Activated gamma-delta T cell (primary cell): ENCODE measurements at regions not wholly inside any gene's neighbourhood (a gene's known extent, or its start where the extent isn't known, plus 50 kb on each side); places are given as distances from the start of the nearest gene placed in this dataset.
A peak's percentile ranks its signal among the peaks of the same experiment; 100 is the strongest.

ENCODE experiments used
- DNase-seq: peaks from one replicate; lab custom pipeline; 2025; lab: John Stamatoyannopoulos, UW

DNA sequence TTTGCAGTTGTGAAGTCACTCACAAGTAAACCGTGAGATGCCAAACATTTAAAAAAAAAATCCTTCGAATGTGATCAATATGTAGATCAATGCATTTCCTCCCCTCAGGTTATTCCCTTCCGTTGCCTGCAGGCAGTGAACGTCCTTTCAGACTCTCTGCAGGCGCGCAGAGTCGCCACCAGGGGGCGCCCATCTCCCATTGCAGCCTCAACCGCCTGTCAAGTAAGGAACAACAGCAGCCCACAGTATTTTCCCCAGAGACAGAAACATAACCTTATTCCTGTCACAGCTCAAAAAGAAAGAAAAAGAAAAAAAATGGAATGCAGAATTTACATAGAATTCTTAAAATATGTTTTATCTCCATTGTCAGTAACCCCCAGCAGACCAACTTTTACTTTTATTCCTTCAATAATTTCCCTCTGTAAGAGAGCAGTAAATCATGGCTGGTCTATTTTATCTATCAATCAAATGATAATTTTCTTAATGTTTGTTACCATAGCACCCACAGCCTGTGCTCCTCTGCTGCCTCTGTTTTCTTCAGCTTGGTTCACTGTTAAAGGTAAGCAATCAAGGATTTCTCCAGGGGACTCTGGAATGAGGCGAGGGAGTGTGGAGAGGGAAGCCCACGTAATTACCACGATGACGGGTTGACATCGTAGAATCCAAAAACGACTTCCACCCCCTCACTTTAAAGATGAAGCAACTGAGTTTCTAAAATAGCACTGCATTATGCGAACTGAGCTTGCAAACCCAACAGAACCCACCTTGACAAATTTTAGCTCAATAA is 637.6 kb upstream of the ARGLU1 start:
- DNase-seq, result peak; percentile 12

GRCh38 chr13:107203146-107203847 is 635.4 kb upstream of the ARGLU1 start:
- peak; percentile 2 for DNase-seq

GRCh38 chr13:107202371-107203023 is 634.6 kb upstream of the ARGLU1 start:
- no peak for DNase-seq

GRCh38 chr13:107200491-107200890 is 632.6 kb upstream of the ARGLU1 start:
- DNase-seq, result no peak

DNA sequence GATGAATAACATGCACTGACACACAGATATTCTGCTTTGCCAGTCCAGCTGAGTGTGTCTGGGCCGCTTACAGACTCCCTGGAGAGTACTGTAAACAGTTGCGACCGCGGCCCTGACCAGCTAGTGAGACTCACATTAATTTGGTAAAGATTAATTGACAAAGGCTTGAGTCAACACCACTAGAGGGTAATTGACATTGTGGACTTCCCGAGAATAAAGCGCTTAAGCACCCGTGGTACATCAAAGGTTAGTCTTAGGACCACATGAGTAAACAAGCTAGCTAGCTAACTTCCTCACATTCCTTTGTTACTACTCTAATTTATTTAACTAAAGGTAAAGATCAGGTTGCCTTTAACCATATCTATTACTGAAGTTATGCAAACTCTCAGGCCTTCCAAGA is 624.4 kb upstream of the ARGLU1 start:
- DNase-seq, result no peak

GRCh38 chr13:107190065-107190464 is 622.1 kb upstream of the ARGLU1 start:
- DNase-seq, result no peak

GRCh38 chr13:107185889-107186288 is 618.0 kb upstream of the ARGLU1 start:
- DNase-seq, result no peak

GRCh38 chr13:107170270-107170931 is 602.5 kb upstream of the ARGLU1 start:
- DNase-seq, result no peak

- DNase-seq, result no peak
Measured at GRCh38 chr13:107157271-107157670, 589.3 kb upstream of the ARGLU1 start.

DNA sequence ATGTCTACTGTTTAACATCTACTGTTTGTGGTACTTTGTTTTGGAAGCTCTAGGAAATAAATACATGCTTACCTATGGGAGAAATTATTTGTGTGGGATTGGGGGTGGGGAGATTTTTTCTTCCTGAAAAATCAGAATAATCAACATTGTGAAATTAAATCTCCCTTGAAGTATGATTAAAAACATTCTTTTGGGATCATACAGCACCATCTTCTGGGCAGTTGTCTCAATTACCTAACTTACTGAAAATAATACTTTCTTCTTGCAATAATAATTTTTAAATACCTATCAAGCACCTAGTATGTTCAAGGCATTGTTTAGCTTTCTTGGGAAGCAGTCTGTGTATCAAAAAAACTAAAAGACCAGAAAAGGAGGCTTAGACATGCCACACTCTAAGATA is 576.5 kb upstream of the ARGLU1 start:
- DNase-seq, result no peak

- no peak for DNase-seq
Measured at GRCh38 chr13:107141767-107142166, 573.8 kb upstream of the ARGLU1 start.

- no peak for DNase-seq
Measured at GRCh38 chr13:107139006-107139405, 571.1 kb upstream of the ARGLU1 start.

GRCh38 chr13:107138486-107138885 is 570.5 kb upstream of the ARGLU1 start:
- DNase-seq, result no peak

- no peak for DNase-seq
Measured at GRCh38 chr13:107133950-107134349, 566.0 kb upstream of the ARGLU1 start.

GRCh38 chr13:107130566-107130965 is 562.6 kb upstream of the ARGLU1 start:
- DNase-seq, result no peak

DNA sequence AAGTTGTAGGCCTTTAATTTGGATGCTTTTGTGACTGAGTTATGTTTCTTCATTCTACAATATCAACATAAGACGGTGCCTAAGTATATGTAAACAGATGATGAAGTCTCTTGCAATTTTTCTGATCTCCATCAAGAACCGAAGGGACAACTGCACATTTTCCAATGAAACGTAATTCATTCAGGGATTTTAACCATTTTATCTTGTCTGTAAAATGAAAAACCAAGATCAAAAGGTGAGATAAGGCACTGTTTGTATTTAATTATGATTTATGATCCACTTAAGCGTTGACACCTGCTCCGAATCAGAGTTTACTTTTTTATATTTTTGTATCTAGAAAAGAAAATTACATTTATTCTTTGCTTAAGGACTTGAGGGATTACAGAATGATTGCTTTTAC is 556.8 kb upstream of the ARGLU1 start:
- DNase-seq, result no peak

DNA sequence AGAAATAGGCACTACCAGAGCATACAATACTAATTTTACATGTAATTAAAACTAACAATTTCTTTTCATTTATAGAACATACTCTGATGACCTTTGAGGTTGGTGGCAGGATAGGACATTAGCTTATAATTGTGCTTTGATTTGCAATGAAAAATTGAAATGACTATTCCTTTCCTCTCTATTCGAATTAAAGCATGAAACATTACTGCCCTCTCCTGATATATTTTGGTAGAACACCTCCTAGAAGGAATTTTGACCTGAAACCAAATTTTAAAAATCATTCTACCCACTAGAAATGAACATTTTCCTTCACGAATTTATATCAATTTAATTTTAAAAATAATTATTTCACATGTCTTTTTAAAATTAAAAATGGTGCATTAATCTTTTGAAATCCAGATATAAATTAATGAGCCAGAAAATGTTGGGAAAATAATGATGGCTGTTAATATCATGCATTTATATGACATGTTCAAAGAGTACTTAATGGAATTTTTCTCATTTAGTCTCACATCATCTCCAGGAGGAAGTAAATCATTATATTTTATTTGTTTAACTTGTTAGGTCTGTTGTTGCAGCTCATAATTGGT is 556.3 kb upstream of the ARGLU1 start:
- no peak for DNase-seq

- DNase-seq, result no peak
Measured at GRCh38 chr13:107121793-107122192, 553.9 kb upstream of the ARGLU1 start.

DNA sequence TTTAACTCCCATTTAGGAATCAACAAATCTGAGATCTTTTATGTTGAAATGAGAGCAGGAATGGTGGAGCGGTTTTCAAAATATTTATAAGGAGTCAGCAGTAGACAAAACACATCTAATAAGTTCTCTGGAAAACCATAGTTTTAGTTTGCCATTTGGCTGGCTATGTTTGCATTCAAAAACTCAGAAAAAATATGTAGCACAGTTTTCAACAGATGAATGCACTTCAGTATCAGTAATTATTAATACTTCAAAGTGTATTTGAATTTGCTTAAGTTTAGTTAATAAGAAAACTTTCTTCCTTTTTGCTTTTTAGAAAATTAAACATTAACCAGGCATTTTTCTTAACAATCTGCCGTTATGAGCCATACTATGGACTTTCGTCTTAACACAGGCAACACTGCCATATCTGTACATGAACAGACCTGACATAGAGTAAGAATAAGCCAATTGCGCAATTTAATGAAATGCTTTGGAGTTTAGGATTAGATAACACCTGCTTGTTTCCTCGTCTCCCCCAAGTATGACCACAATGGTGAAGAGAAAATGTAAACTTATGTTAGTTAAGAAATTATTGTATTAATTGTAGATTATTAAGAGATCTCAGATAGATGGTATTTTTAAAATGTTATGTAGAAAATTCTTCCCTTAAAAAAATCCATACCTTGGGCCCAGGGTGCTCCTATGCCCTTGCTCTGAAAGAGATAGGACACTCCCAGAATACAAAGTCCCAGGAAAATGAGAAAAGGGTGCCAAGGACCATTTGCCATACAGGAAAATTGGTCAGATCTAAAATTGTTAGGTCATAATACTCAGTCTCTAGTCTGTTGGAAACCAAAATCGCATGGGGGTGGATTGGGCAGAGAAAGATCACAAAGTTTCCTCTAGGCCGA is 552.3 kb upstream of the ARGLU1 start:
- no peak for DNase-seq

GRCh38 chr13:107118506-107118905 is 550.6 kb upstream of the ARGLU1 start:
- no peak for DNase-seq
